ENCODE measurements at regions not wholly inside any gene's neighbourhood (a gene's known extent, or its start where the extent isn't known, plus 50 kb on each side); places are given as distances from the start of the nearest gene placed in this dataset.
"Not testable (repeated sequence)": the region's sequence is repeated elsewhere in the genome, so short reads cannot be mapped to it uniquely, and the experiment has no call there.

- in situ Hi-C loops (cut with MboI; ENCODE audit: low sequenced_read_pairs), result loop anchor here (25.0 kb wide), 1 partner anchor 944 kb away; no protein-coding TSS in a partner anchor
Observed at GRCh38 chr10:129042776-129043595, 424.1 kb upstream of the MGMT start.

DNA sequence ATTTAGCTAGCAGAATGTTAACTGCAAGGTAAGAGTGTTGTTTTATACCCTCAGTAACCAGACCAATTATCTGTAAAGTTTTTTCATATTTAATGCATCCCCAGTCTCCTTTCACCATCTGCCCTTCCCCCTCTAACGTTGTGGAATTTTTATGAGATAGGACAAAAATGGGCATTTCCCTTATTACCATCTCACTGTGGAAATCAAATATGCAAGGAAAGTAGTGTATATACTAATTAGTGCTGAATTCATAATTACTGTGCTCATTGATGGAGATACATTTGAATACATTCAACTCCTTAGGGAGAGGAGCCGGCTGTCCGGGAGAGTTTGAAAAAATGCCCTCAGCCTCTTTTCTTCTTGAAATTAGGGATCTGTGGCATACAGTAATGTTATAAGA, 423.4 kb upstream of the MGMT start:
- in situ Hi-C loops (cut with MboI; ENCODE audit: low sequenced_read_pairs), result loop anchor here (25.0 kb wide), 1 partner anchor 944 kb away; no protein-coding TSS in a partner anchor

GRCh38 chr10:129045599-129045998, 421.4 kb upstream of the MGMT start:
- in situ Hi-C loops (cut with MboI; ENCODE audit: low sequenced_read_pairs), result loop anchor here (25.0 kb wide), 1 partner anchor 942 kb away; no protein-coding TSS in a partner anchor

DNA sequence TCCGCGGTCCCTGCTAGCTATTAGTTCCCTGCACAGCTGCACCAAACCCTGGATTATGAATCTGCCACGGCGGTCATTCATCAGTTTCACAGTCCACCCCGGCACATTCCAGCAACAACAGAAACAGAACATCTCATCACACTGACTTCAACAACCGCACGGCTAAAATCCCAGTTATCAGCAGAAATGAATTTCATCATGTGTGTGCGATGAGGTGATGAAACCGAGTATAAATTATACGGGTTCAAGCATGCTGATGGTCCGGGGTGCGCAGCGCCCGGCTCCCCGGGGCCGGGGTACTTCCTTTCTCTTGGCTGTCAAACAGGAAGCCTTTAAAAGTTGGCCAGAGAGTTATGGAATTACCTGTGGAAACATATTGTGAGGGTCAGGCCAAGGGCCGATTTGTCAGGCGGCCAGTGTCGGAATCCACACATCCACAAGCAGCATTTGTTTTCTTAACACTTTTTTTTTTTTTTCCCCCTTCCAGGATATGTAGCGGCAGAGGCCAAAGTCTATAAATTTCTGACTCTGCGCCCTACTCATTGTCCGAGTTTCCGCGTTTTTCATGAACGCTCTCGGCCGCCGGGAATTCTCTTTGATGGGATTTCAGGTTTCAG, 420.9 kb upstream of the MGMT start:
- in situ Hi-C loops (cut with MboI; ENCODE audit: low sequenced_read_pairs), result loop anchor here (25.0 kb wide), 1 partner anchor 941 kb away; no protein-coding TSS in a partner anchor

GRCh38 chr10:129046962-129047361, 420.1 kb upstream of the MGMT start:
- in situ Hi-C loops (cut with MboI; ENCODE audit: low sequenced_read_pairs), result loop anchor here (25.0 kb wide), 1 partner anchor 940 kb away; no protein-coding TSS in a partner anchor

GRCh38 chr10:129047600-129047999, 419.4 kb upstream of the MGMT start:
- in situ Hi-C loops (cut with MboI; ENCODE audit: low sequenced_read_pairs), result loop anchor here (25.0 kb wide), 1 partner anchor 940 kb away; no protein-coding TSS in a partner anchor

DNA sequence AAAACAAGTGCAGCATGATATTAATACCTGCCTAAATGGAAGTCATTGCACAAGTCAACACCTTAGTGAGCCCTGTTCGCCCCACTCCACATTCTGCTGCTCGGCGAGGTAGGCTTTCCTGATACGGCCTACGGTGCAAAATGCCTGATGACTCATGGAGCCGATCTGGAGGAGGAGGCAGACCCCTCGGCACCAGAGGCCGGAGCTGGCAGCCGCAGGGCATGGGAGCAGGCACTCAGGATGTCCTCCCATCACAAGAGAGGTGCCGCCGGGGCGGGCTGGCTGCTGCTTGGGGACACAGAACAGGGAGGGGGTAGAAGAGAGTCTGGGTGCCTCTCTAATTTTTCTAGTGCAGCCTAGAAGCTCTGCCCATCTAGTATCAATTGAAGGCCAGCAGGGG, 418.5 kb upstream of the MGMT start:
- in situ Hi-C loops (cut with MboI; ENCODE audit: low sequenced_read_pairs), result loop anchor here (25.0 kb wide), 1 partner anchor 939 kb away; no protein-coding TSS in a partner anchor

DNA sequence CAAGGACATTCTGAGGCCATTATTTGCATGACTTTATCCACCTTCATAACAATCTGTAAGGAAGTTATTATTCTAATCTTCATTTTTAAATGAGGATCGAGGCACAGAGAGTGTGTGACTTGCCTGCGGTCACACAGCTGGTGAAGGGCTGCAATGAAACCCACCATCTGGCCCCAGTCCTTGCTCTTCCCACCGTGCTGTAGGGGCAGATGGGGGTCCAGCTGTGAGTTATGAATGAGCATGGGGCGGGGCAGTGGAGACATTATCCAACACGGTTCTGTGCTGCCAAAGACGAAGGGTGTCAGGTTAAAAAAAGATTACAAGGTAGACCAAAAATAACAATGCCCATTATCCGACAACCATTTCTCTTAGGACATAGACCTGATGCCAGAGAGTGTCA, 417.5 kb upstream of the MGMT start:
- in situ Hi-C loops (cut with MboI; ENCODE audit: low sequenced_read_pairs), result loop anchor here (25.0 kb wide), 1 partner anchor 938 kb away; no protein-coding TSS in a partner anchor

GRCh38 chr10:129055225-129055624, 411.8 kb upstream of the MGMT start:
- in situ Hi-C loops (cut with MboI; ENCODE audit: low sequenced_read_pairs), result no loop called here

- in situ Hi-C loops (cut with MboI; ENCODE audit: low sequenced_read_pairs), result no loop called here
Observed at GRCh38 chr10:129055986-129056385, 411.1 kb upstream of the MGMT start.

DNA sequence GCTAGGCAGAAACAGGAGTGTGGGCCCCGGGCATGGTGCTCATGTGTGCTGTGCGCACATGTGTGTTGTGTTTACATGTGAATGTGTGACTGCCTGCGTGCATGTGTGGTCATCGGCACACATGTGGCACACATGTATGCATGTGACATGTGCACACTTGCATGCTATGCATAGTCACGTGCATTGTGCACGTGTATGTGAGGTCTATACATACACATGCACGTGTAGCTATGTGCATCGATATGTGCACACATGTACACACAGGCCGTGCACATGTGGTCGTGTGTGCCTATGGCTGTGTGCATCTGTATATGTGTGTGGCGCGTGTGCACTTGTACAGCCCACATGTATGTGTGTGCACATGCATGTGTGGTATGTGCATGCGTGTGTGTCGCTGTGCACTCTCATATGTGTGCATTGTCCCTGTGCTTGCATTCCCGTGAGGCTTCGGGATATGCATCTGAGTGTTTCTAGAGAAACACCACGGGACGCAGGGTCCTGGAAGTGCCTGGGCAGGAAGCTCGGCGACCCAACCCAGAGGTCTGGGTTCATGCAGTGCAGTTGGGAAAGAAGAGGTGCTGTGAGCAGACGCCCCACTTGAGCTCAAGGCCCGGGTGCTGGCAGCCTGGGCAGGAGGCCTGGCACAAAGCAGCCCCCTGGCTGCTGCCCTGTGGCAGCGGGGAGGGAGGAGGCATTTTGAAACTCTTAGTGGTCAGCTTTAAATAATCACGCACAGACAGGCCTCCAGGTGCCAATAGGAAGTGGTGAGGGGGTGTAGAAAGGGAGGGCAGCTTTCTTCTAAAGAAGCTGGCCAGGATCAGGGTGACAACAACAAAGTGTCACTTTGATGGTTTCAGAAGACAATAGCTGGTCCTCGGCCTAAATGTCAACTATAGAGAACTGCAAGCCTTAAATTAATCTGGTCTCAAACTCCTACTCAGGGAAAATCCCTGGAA, 410.0 kb upstream of the MGMT start:
- in situ Hi-C loops (cut with MboI; ENCODE audit: low sequenced_read_pairs), result no loop called here

- in situ Hi-C loops (cut with MboI; ENCODE audit: low sequenced_read_pairs), result no loop called here
Observed at GRCh38 chr10:129057856-129058663, 409.0 kb upstream of the MGMT start.

DNA sequence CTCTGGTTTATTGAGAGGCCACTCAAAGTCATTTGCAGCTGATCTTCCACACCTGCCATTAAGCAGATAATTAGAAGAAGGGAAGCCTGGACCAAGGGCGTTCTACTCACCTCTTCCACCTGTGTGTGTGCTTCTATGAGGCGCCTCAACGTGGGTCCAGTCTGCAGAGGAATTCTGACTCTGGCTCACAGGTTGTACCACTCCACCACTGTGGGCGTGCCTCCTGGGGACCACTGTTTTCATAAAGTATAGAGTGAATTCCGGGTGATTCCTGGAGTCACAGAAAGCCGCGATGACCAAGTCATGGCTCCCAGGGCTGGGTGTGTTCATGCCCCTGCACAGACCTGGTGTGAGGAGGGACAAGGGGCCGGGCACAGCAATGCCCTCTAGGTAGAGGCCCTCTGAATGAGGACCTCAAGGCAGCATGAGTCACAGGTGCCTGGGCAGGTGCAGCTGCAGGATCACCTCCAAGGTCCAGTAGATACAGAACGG, 408.3 kb upstream of the MGMT start:
- in situ Hi-C loops (cut with MboI; ENCODE audit: low sequenced_read_pairs), result no loop called here

DNA sequence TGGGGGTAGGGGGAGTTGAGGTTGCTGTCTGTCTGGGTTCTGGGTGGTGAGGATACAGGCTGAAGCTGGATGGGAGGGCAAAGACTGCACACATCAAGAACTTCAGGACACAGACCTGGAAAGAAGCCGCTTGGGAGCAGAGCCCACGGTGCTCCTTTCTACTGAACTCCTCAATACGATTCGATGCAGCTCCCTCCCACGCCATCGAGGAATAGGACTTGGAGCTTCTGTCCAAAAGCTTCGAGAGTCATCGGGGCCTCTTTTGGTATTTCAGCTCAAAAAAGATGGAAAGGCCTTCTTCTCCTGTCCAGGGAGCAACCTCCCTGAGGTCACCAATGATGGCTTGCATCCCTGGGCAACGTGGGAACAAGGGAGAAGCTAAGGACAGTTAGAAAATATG, 407.1 kb upstream of the MGMT start:
- in situ Hi-C loops (cut with MboI; ENCODE audit: low sequenced_read_pairs), result no loop called here

GRCh38 chr10:129063212-129063611, 403.8 kb upstream of the MGMT start:
- in situ Hi-C loops (cut with MboI; ENCODE audit: low sequenced_read_pairs), result no loop called here

GRCh38 chr10:129063877-129064276, 403.2 kb upstream of the MGMT start:
- in situ Hi-C loops (cut with MboI; ENCODE audit: low sequenced_read_pairs), result no loop called here

GRCh38 chr10:129066529-129066928, 400.5 kb upstream of the MGMT start:
- in situ Hi-C loops (cut with MboI; ENCODE audit: low sequenced_read_pairs), result not testable (repeated sequence)

- in situ Hi-C loops (cut with MboI; ENCODE audit: low sequenced_read_pairs), result not testable (repeated sequence)
Observed at GRCh38 chr10:129071411-129071810, 395.6 kb upstream of the MGMT start.

DNA sequence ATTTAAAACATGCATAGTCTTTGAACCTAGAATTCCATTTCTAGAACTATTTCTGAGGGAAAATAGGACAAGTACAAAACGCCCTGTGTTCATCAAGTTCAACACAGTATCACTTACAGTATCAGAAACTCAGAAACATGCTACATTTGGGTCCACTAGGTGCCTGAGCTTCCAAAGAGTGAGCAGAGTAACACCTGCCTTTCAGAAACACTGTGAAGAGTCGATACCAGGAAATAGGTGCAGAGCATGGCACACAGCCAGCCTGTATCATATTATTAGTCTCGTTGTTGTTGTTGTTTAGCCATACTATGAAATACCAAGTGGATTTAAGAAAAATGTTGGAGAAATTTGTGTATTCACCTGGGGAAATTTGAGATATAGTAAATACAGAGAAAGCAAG, 392.1 kb upstream of the MGMT start:
- in situ Hi-C loops (cut with MboI; ENCODE audit: low sequenced_read_pairs), result no loop called here

- in situ Hi-C loops (cut with MboI; ENCODE audit: low sequenced_read_pairs), result no loop called here
Observed at GRCh38 chr10:129075508-129075907, 391.5 kb upstream of the MGMT start.
